Skeletal muscle satellite cell (primary cell): ENCODE measurements at regions not wholly inside any gene's neighbourhood (a gene's known extent, or its start where the extent isn't known, plus 50 kb on each side); places are given as distances from the start of the nearest gene placed in this dataset.
"Not testable (repeated sequence)": the region's sequence is repeated elsewhere in the genome, so short reads cannot be mapped to it uniquely, and the experiment has no call there.

Experiments
- H3K27me3 ChIP-seq: 2 replicates; pipeline ENCODE4 v1.7.0; 2013; ENCODE audit warnings: low read length; ENCODE audit not compliant: control insufficient read depth, insufficient read depth
- H3K36me3 ChIP-seq: 2 replicates; pipeline ENCODE4 v1.7.0; 2013; ENCODE audit warnings: mild to moderate bottlenecking, control low read depth, low read length; ENCODE audit not compliant: insufficient read depth
- H3K4me1 ChIP-seq: 2 replicates; pipeline ENCODE4 v1.7.0; 2013; ENCODE audit warnings: low read length; ENCODE audit not compliant: control insufficient read depth, insufficient read depth
- H3K4me2 ChIP-seq: 2 replicates; pipeline ENCODE4 v1.7.0; 2013; ENCODE audit warnings: mild to moderate bottlenecking, low read length
- H3K4me3 ChIP-seq: 2 replicates; pipeline ENCODE4 v1.7.0; 2013; ENCODE audit warnings: low read length
- H3K9ac ChIP-seq: 2 replicates; pipeline ENCODE4 v1.7.0; 2013; ENCODE audit warnings: mild to moderate bottlenecking, low read depth, low read length, moderate library complexity
- H3K9me3 ChIP-seq: replicated peaks from 2 replicates; pipeline ENCODE4 v1.7.0; 2013; ENCODE audit warnings: mild to moderate bottlenecking, control low read depth, low read length

DNA sequence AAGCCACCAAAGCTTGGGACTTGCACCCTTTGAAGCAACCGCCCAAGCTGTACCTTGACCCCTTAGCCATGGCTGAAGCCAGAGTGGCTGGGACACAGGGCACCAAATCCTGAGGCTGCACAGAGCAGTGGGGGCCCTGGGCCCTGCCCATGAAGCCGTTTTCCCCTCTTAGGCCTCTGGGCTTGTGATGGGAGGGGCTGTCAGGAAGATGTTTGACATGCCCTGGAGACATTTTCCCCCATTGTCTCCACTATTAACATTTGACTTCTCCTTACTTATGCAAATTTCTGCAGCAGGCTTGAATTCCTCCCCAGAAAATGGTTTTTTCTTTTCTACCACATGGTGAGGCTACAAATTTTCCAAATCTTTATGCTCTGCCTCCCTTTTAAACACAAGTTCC lies 522.2 kb downstream of the EDEM1 start:
- no peaks in the 10 kb centered on the region for H3K36me3 ChIP-seq
- no peaks in the 10 kb centered on the region for H3K4me1 ChIP-seq
- no peaks in the 10 kb centered on the region for H3K27me3 ChIP-seq
- H3K9me3 ChIP-seq: peaks cover 4% of the 10 kb centered on the region
- no peak overlapping the region for H3K9ac ChIP-seq
- no peak overlapping the region for H3K4me3 ChIP-seq
- no peak overlapping the region for H3K4me2 ChIP-seq

DNA sequence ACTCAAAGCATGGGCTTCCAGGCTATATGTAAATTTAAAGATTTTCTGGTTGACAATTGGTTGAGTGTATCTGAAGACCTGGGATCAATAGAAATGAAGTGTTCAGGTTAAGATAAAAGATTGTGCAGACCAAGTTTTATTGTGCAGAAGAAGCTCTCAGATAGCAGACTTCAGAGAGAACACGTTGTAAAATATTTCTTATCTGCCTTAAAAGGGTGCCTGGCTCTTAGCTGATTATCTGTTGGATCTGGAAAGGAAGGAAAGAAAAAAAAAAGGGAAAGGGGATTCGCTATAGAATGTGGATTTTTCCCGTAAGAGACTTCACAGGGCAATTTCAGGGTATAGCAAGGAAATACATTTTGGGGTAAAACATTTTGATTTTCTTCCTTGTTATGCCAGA lies 523.2 kb downstream of the EDEM1 start:
- Histone ChIP-seq H3K36me3 (no peaks in the 10 kb centered on the region), H3K4me3 (no peak overlapping the region), H3K27me3 (no peaks in the 10 kb centered on the region), H3K9ac (no peak overlapping the region), H3K4me1 (no peaks in the 10 kb centered on the region), H3K9me3 (peaks cover 9% of the 10 kb centered on the region), H3K4me2 (no peak overlapping the region)

DNA sequence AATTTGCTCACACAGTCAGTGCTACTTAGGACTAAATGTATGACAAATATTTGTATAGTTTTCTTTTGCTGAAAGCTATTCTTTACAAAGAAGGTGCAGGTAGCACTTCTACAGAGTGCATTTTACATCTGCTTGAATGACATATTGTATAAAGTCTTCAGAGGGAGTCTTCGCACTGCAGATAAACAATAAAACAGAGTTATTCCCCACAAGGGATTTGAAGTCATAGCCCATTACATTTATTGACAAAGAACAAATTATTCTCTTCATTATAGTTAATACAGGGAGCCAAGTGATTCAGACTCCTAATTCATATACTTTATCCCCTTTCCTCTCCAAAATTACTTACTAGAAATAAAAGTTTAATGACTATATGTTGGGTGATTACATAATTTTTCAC lies 529.7 kb downstream of the EDEM1 start:
- Histone ChIP-seq H3K4me2 (no peak overlapping the region), H3K9ac (no peak overlapping the region), H3K27me3 (no peaks in the 10 kb centered on the region), H3K9me3 (peaks cover 9% of the 10 kb centered on the region), H3K36me3 (no peaks in the 10 kb centered on the region), H3K4me1 (no peaks in the 10 kb centered on the region), H3K4me3 (no peak overlapping the region)

DNA sequence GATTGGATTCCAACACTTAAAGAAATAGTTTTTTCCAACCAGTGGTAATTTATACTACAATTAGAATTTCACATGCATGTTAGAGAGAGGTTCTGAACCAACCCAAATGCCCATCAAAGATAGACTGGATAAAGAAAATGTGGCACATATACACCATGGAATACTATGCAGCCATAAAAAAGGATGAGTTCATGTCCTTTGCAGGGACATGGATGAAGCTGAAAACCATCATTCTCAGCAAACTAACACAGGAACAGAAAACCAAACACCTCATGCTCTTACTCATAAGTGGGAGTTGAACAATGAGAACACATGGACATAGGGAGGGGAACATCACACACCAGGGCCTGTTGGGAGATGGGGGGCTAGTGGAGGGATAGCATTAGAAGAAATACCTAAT lies 532.2 kb downstream of the EDEM1 start:
- not testable (repeated sequence) for H3K9ac ChIP-seq, H3K27me3 ChIP-seq, H3K9me3 ChIP-seq, H3K4me3 ChIP-seq, H3K36me3 ChIP-seq, H3K4me1 ChIP-seq, H3K4me2 ChIP-seq

DNA sequence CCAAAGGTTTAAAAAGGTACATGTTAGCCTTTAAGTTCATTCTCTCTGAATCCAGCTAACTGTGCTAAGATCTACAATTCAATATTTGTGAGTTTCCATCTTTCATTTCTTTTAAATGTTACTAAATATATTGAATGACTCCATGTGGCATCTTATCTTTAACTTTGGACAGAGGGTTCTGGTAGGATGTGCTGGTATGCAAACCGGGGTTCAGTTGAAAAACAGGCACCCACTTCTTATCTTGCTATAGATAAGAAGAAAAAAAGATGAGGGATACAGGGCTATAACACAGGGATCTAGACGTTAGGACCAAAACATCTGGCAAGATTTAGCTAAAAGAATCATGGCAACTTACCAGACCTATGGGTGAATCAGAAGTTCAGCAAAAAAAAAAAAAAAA lies 538.3 kb downstream of the EDEM1 start:
- H3K9ac ChIP-seq: no peak overlapping the region

DNA sequence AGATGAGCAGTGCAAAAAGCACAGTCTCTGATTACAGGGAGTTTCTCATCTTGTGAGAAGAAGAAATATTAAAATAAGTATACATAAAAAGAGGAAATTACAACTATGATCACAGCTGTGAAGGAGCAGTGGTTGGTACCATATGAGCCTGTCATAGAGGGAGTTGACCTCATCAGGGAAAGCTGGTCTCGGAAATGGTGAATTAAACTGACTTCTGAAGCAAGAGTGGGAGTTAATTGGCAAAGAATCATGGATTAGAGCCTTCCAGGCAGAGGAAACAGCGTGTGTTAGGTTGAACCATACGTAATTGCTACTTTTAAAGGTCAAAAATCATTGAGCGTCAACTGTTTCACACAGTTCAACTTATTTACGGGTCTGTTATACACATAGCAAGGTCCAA lies 539.1 kb downstream of the EDEM1 start:
- H3K9ac ChIP-seq: no peak overlapping the region
- H3K4me3 ChIP-seq: no peak overlapping the region
- H3K4me2 ChIP-seq: no peak overlapping the region
- no peaks in the 10 kb centered on the region for H3K27me3 ChIP-seq
- no peaks in the 10 kb centered on the region for H3K4me1 ChIP-seq
- H3K9me3 ChIP-seq: no peaks in the 10 kb centered on the region
- no peaks in the 10 kb centered on the region for H3K36me3 ChIP-seq

More for the DNA sequence above, 538.3 kb downstream of the EDEM1 start:
- H3K4me1 ChIP-seq: no peaks in the 10 kb centered on the region
- H3K9me3 ChIP-seq: no peaks in the 10 kb centered on the region
- no peaks in the 10 kb centered on the region for H3K27me3 ChIP-seq
- no peak overlapping the region for H3K4me2 ChIP-seq
- no peaks in the 10 kb centered on the region for H3K36me3 ChIP-seq
- H3K4me3 ChIP-seq: no peak overlapping the region

DNA sequence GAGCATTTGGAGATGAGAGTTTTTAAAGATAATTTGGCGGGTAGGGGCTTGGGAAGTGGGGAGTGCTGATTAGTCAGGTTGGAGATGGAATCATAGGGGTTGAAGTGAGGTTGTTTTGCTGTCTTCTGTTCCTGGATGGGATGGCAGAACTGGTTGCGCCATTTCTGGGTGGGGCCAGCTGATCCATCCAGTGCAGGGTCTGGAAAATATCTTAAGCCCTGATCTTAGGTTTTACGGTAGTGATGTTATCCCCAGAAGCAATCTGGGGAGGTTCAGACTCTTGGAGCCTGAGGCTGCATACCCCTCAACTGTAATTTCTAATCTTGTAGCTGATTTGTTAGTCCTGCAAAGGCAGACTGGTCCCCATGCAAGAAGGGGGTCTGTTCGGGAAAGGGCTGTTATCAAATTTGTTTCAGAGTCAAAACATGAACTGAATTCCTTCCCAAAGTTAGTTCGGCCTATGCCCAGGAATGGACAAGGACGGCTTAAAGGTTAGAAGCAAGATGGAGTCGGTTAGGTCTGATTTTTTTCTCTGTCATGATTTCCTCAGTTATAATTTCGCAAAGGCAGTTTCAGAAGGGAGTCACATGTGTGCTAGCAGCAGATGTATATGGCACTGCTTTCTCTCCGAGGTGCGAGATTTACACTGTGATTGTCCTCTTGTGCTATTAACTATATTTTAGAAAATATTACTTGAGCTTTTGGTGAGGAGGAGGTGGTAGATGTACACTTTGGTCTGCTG lies 540.4 kb downstream of the EDEM1 start:
- H3K9me3 ChIP-seq: no peaks in the 10 kb centered on the region
- H3K27me3 ChIP-seq: no peaks in the 10 kb centered on the region
- no peaks in the 10 kb centered on the region for H3K4me1 ChIP-seq
- no peak overlapping the region for H3K9ac ChIP-seq
- no peaks in the 10 kb centered on the region for H3K36me3 ChIP-seq
- no peak overlapping the region for H3K4me2 ChIP-seq
- no peak overlapping the region for H3K4me3 ChIP-seq

DNA sequence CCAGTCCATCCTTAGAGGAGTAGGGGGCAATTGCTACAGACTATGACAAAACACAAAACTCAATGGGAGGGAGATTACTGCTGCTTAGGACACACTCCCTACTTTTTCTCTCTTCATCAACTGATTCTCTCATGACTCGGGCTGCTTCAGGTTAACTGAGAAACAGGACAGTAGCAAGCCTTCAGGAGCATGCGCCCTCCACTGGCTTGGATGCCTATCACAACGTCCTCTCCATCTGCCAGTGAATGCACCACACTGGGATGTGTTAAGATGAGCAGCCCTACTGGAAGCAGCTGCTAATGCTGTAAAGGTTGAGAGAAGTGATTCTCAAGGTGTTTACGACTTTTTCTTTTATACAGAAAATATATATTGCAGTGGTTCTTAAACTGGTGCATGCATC lies 542.3 kb downstream of the EDEM1 start:
- Histone ChIP-seq H3K4me1 (no peaks in the 10 kb centered on the region), H3K36me3 (no peaks in the 10 kb centered on the region), H3K4me2 (no peak overlapping the region), H3K9me3 (no peaks in the 10 kb centered on the region), H3K4me3 (no peak overlapping the region), H3K9ac (no peak overlapping the region), H3K27me3 (no peaks in the 10 kb centered on the region)

DNA sequence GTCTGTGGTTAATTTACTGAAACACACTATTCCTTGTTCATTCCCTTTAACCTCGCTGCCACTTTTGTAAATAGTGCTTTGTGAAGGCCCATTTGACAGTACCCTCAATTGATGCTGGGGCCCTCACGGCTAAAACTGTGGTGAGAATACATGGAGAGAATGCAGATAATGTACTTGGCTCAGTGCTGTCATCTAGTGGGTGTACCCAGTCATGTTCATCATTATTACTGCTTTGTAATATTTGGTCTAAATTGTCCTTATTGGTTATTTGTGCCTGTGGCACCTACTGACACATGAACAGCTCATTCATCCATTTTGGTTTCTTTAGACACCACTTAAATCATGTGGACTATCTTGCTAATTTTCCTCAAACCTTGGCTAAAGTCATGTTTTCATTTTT lies 543.6 kb downstream of the EDEM1 start:
- Histone ChIP-seq H3K4me3 (no peak overlapping the region), H3K9ac (no peak overlapping the region), H3K4me2 (no peak overlapping the region), H3K4me1 (no peaks in the 10 kb centered on the region), H3K36me3 (no peaks in the 10 kb centered on the region), H3K9me3 (no peaks in the 10 kb centered on the region), H3K27me3 (no peaks in the 10 kb centered on the region)

DNA sequence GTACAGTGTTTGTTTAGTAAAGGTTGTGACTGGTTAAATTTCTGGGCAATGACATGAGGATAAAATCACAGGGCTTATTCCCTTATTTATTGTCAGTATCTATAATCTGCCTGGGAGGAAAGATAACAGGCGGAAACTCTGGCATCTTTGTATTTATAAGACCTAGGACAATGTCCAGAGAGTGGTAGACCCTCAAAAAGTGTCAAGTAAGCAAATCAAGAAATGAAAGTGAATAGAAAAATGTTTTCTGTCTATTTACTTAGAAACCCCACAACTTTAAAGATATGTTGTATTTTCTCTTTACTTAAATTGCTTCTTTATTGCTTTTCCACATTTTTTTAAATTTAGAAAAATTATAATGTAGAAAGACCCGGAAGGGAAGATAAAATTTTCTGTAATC lies 544.6 kb downstream of the EDEM1 start:
- no peak overlapping the region for H3K9ac ChIP-seq
- no peaks in the 10 kb centered on the region for H3K36me3 ChIP-seq
- no peaks in the 10 kb centered on the region for H3K9me3 ChIP-seq
- H3K27me3 ChIP-seq: no peaks in the 10 kb centered on the region
- H3K4me2 ChIP-seq: no peak overlapping the region
- no peak overlapping the region for H3K4me3 ChIP-seq
- no peaks in the 10 kb centered on the region for H3K4me1 ChIP-seq

DNA sequence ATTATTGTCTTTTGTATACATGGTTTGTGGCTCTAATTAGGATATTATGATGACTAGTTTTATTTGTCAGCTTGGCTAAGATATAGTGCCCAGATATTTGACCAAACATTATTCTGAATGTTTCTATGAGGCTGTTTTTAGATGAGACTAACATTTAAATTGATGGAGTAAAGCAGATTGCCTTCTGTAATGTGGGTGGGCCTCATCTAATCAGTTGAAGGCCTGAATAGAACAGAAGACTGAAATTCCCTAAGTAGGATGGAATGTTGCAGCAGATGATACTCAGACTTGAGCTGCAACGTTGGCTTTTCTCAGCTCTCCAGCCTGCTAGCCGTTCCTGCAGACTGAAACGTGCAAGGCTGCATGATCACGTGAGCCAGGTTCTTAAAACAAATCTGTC lies 546.5 kb downstream of the EDEM1 start:
- Histone ChIP-seq H3K4me1 (no peaks in the 10 kb centered on the region), H3K36me3 (no peaks in the 10 kb centered on the region), H3K9ac (no peak overlapping the region), H3K27me3 (no peaks in the 10 kb centered on the region), H3K9me3 (no peaks in the 10 kb centered on the region), H3K4me2 (no peak overlapping the region), H3K4me3 (no peak overlapping the region)

DNA sequence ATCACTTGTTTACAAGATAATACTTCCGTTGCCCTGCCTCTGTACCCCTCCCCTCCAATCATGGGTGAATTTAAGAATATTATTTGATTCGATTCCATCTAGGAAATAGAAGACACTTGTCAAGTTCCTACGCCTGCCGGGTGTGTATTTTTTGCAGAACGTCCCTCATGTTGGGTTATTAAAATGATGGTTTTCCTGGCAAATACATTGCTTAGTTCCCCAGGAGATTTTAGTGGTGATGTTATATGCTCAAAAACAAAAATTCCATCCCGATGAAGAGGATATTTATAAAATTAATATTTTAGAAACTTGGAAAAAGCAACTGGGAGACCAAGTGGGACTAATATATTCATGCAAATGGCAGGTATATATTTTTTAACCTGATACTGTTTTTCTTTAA lies 548.4 kb downstream of the EDEM1 start:
- Histone ChIP-seq H3K4me2 (no peak overlapping the region), H3K4me1 (no peaks in the 10 kb centered on the region), H3K4me3 (no peak overlapping the region), H3K36me3 (no peaks in the 10 kb centered on the region), H3K9ac (no peak overlapping the region), H3K9me3 (no peaks in the 10 kb centered on the region), H3K27me3 (no peaks in the 10 kb centered on the region)
